GM12864 (cell line): ENCODE measurements at regions not wholly inside any gene's neighbourhood (a gene's known extent, or its start where the extent isn't known, plus 50 kb on each side); places are given as distances from the start of the nearest gene placed in this dataset.
"Not testable (repeated sequence)": the region's sequence is repeated elsewhere in the genome, so short reads cannot be mapped to it uniquely, and the experiment has no call there.

Experiments
- DNase-seq: peaks from one replicate; pipeline ENCODE4 v3.0.0-alpha.2; 2011; ENCODE audit warnings: low read depth
- H3K4me3 ChIP-seq: 2 replicates; pipeline ENCODE4 v1.5.1; 2011; ENCODE audit warnings: mild to moderate bottlenecking, low read depth, low read length, control low read depth
- CTCF ChIP-seq: IDR thresholded peaks from 2 replicates; pipeline ENCODE4 v1.5.1; 2011; ENCODE audit warnings: low read depth, mild to moderate bottlenecking, moderate library complexity, low read length, control low read depth, inconsistent platforms; ENCODE audit errors: missing control alignments

- no peak for TF ChIP-seq CTCF
- DNase-seq: no peak
- H3K4me3 ChIP-seq: no peak overlapping the region
These were observed 95.5 kb downstream of the SMIM20 start for GRCh38 chr4:26009502-26009901.

- no peak for DNase-seq
- TF ChIP-seq CTCF: no peak
- no peak overlapping the region for H3K4me3 ChIP-seq
These were observed 96.3 kb downstream of the SMIM20 start for GRCh38 chr4:26010304-26010703.

GRCh38 chr4:26013629-26014028 is 99.6 kb downstream of the SMIM20 start:
- no peak for TF ChIP-seq CTCF
- H3K4me3 ChIP-seq: no peak overlapping the region
- DNase-seq: no peak

- no peak for DNase-seq
- TF ChIP-seq CTCF: no peak
- no peak overlapping the region for H3K4me3 ChIP-seq
These were observed 101.2 kb downstream of the SMIM20 start for GRCh38 chr4:26015133-26015651.

GRCh38 chr4:26015906-26016305 is 101.9 kb downstream of the SMIM20 start:
- no peak for TF ChIP-seq CTCF
- H3K4me3 ChIP-seq: no peak overlapping the region
- no peak for DNase-seq

GRCh38 chr4:26017531-26017930 is 103.5 kb downstream of the SMIM20 start:
- TF ChIP-seq CTCF: no peak
- DNase-seq: no peak
- H3K4me3 ChIP-seq: no peak overlapping the region

GRCh38 chr4:26017961-26018700 is 104.1 kb downstream of the SMIM20 start:
- not testable (repeated sequence) for H3K4me3 ChIP-seq, DNase-seq
